GM12878 (cell line): ENCODE measurements at regions not wholly inside any gene's neighbourhood (a gene's known extent, or its start where the extent isn't known, plus 50 kb on each side); places are given as distances from the start of the nearest gene placed in this dataset.

Experiments
- BCL3 ChIP-seq: IDR thresholded peaks from 2 replicates; pipeline ENCODE4 v1.6.1; 2011; ENCODE audit warnings: borderline replicate concordance, low read depth, mild to moderate bottlenecking, moderate library complexity, low read length; ENCODE audit not compliant: insufficient read depth, poor library complexity, severe bottlenecking
- CBFB ChIP-seq: IDR thresholded peaks from 2 replicates; pipeline ENCODE4 v1.6.1; 2016; ENCODE audit warnings: antibody characterized with exemption, low read depth
- CHD1 ChIP-seq: IDR thresholded peaks from 2 replicates; pipeline ENCODE4 v1.6.1; 2012; ENCODE audit warnings: low read depth, low read length, improper control_type of control experiment
- EED ChIP-seq: sonication (generic); IDR thresholded peaks from 2 replicates; pipeline ENCODE4 v1.6.1; 2016; ENCODE audit warnings: antibody characterized with exemption, low read depth
- GATAD2B ChIP-seq: fragments of 450-650 bp; conservative IDR thresholded peaks from 2 replicates; pipeline ENCODE4 v1.6.1; 2017; ENCODE audit warnings: low read depth, mild to moderate bottlenecking, moderate library complexity
- IKZF2 ChIP-seq, 2 experiments: fragments of 450-650 bp; IDR thresholded peaks; 2 replicates each; pipeline ENCODE4 v1.6.1; 2017; ENCODE audit warnings: mild to moderate bottlenecking in 2 of 2, moderate library complexity in 2 of 2
- IRF5 ChIP-seq: fragments of 450-650 bp; IDR thresholded peaks from 2 replicates; pipeline ENCODE4 v1.6.1; 2017; ENCODE audit warnings: borderline replicate concordance
- MTA2 ChIP-seq: fragments of 450-650 bp; IDR thresholded peaks from 2 replicates; pipeline ENCODE4 v1.6.1; 2016; ENCODE audit warnings: low read depth, mild to moderate bottlenecking, moderate library complexity
- MXI1 ChIP-seq: fragments of 150-350 bp; IDR thresholded peaks from 2 replicates; pipeline ENCODE4 v1.6.1; 2011; ENCODE audit warnings: low read depth, mild to moderate bottlenecking, inconsistent platforms, low read length, improper control_type of control experiment
- NFYB ChIP-seq: IDR thresholded peaks from 2 replicates; pipeline ENCODE4 v1.6.1; 2011; ENCODE audit warnings: low read depth, mild to moderate bottlenecking, low read length, improper control_type of control experiment, moderate library complexity; ENCODE audit not compliant: insufficient read depth
- RAD21 ChIP-seq: IDR thresholded peaks from 2 replicates; pipeline ENCODE4 v1.6.1; 2011; ENCODE audit warnings: mild to moderate bottlenecking, low read depth, low read length, moderate library complexity; ENCODE audit not compliant: insufficient read depth
- RB1 ChIP-seq: fragments of 450-650 bp; formaldehyde crosslinking; IDR thresholded peaks from 2 replicates; pipeline ENCODE4 v1.6.1; 2017; ENCODE audit warnings: mild to moderate bottlenecking, borderline replicate concordance
- SIX5 ChIP-seq: IDR thresholded peaks from 2 replicates; pipeline ENCODE4 v1.6.1; 2011; ENCODE audit warnings: mild to moderate bottlenecking, low read depth, low read length, moderate library complexity; ENCODE audit not compliant: severe bottlenecking
- SMC3 ChIP-seq: IDR thresholded peaks from 2 replicates; pipeline ENCODE4 v1.6.1; 2011; ENCODE audit warnings: low read length, improper control_type of control experiment, borderline replicate concordance
- SRF ChIP-seq, 2 experiments: IDR thresholded peaks; 2 replicates each; pipeline ENCODE4 v1.6.1; 2011; ENCODE audit warnings: low read depth in 2 of 2, low read length in 2 of 2, mild to moderate bottlenecking in 1 of 2, moderate library complexity in 1 of 2
- TARDBP ChIP-seq: IDR thresholded peaks from 2 replicates; pipeline ENCODE4 v1.6.1; 2016; ENCODE audit warnings: borderline replicate concordance
- ZBED1 ChIP-seq: IDR thresholded peaks from 2 replicates; pipeline ENCODE4 v1.6.1; 2016; ENCODE audit warnings: borderline replicate concordance
- ZNF217 ChIP-seq: fragments of 450-650 bp; IDR thresholded peaks from 2 replicates; pipeline ENCODE4 v1.6.1; 2017; ENCODE audit warnings: antibody characterized with exemption, mild to moderate bottlenecking
- TF ChIP-seq, protein P1 (sequence below): fragments of 450-650 bp; formaldehyde crosslinking; IDR thresholded peaks from 2 replicates; pipeline ENCODE4 v1.4.0; 2020; ENCODE audit warnings: mild to moderate bottlenecking, moderate library complexity
- TF ChIP-seq, protein P2 (sequence below): fragments of 450-650 bp; IDR thresholded peaks from 2 replicates; pipeline ENCODE4 v1.6.1; 2017; ENCODE audit warnings: mild to moderate bottlenecking
- TF ChIP-seq, protein P3 (sequence below): fragments of 150-350 bp; IDR thresholded peaks from 2 replicates; pipeline ENCODE4 v1.6.1; 2014; ENCODE audit warnings: mild to moderate bottlenecking, low read depth, low read length

DNA sequence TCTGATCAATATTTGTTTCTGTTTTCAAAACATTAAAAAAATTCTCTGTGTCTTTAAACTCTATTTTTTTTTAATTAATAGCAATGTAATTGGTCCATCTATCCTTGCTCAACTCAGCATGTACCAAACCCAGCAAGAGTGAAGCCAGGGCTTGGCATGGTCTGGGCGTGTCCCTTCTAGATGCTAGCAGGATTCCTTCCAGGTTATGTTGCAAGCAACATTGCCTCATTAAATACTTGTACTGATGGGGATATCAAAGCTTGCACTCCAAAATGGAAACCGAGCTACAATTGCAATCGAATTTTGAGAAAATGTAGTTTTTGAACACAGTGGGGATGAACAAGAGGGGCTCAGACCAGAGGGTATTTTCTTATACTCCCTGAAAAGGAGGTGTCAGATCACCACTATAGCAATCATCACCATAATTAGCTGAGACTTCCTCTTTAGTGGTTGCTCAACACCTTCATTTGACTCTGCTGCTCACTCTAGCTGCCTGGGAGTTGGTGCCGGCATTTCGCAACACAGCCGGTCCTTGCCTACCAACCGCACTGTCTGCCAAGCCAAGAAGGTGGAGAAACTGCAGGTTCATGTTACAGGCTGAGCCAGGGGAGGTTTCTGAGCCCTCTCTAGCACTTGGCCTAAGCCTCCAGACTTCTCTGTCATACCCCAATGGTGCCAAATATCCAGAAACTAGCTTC lies 67.8 kb upstream of the RALGAPA2 start (continued):
- TF ChIP-seq, protein P1, sequence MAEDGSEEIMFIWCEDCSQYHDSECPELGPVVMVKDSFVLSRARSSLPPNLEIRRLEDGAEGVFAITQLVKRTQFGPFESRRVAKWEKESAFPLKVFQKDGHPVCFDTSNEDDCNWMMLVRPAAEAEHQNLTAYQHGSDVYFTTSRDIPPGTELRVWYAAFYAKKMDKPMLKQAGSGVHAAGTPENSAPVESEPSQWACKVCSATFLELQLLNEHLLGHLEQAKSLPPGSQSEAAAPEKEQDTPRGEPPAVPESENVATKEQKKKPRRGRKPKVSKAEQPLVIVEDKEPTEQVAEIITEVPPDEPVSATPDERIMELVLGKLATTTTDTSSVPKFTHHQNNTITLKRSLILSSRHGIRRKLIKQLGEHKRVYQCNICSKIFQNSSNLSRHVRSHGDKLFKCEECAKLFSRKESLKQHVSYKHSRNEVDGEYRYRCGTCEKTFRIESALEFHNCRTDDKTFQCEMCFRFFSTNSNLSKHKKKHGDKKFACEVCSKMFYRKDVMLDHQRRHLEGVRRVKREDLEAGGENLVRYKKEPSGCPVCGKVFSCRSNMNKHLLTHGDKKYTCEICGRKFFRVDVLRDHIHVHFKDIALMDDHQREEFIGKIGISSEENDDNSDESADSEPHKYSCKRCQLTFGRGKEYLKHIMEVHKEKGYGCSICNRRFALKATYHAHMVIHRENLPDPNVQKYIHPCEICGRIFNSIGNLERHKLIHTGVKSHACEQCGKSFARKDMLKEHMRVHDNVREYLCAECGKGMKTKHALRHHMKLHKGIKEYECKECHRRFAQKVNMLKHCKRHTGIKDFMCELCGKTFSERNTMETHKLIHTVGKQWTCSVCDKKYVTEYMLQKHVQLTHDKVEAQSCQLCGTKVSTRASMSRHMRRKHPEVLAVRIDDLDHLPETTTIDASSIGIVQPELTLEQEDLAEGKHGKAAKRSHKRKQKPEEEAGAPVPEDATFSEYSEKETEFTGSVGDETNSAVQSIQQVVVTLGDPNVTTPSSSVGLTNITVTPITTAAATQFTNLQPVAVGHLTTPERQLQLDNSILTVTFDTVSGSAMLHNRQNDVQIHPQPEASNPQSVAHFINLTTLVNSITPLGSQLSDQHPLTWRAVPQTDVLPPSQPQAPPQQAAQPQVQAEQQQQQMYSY (CRISPR knock-in tag): no peak
- TF ChIP-seq, protein P2, sequence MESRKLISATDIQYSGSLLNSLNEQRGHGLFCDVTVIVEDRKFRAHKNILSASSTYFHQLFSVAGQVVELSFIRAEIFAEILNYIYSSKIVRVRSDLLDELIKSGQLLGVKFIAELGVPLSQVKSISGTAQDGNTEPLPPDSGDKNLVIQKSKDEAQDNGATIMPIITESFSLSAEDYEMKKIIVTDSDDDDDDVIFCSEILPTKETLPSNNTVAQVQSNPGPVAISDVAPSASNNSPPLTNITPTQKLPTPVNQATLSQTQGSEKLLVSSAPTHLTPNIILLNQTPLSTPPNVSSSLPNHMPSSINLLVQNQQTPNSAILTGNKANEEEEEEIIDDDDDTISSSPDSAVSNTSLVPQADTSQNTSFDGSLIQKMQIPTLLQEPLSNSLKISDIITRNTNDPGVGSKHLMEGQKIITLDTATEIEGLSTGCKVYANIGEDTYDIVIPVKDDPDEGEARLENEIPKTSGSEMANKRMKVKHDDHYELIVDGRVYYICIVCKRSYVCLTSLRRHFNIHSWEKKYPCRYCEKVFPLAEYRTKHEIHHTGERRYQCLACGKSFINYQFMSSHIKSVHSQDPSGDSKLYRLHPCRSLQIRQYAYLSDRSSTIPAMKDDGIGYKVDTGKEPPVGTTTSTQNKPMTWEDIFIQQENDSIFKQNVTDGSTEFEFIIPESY: no peak
- TF ChIP-seq, protein P3, sequence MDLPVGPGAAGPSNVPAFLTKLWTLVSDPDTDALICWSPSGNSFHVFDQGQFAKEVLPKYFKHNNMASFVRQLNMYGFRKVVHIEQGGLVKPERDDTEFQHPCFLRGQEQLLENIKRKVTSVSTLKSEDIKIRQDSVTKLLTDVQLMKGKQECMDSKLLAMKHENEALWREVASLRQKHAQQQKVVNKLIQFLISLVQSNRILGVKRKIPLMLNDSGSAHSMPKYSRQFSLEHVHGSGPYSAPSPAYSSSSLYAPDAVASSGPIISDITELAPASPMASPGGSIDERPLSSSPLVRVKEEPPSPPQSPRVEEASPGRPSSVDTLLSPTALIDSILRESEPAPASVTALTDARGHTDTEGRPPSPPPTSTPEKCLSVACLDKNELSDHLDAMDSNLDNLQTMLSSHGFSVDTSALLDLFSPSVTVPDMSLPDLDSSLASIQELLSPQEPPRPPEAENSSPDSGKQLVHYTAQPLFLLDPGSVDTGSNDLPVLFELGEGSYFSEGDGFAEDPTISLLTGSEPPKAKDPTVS: no peak
- no peak for TF ChIP-seq SIX5
- no peak for TF ChIP-seq SRF (IDR thresholded peaks at IDR 0.05; ENCODE audit: low read depth in 2 of 2, low read length in 2 of 2)
- TF ChIP-seq MXI1: no peak
- TF ChIP-seq NFYB: no peak
- TF ChIP-seq ZNF217: no peak
- no peak for TF ChIP-seq CBFB
- no peak for TF ChIP-seq ZBED1
- no peak for TF ChIP-seq RB1
- TF ChIP-seq SMC3: no peak
- no peak for TF ChIP-seq BCL3
- no peak for TF ChIP-seq RAD21
- no peak for TF ChIP-seq GATAD2B
- no peak for TF ChIP-seq IKZF2 (IDR thresholded peaks at IDR 0.05)
- TF ChIP-seq EED: no peak
- no peak for TF ChIP-seq CHD1
- TF ChIP-seq TARDBP: no peak
- no peak for TF ChIP-seq IRF5
- peak; percentile 79 for TF ChIP-seq MTA2
